K562 (cell line): ENCODE measurements at regions not wholly inside any gene's neighbourhood (a gene's known extent, or its start where the extent isn't known, plus 50 kb on each side); places are given as distances from the start of the nearest gene placed in this dataset.
"Not testable (repeated sequence)": the region's sequence is repeated elsewhere in the genome, so short reads cannot be mapped to it uniquely, and the experiment has no call there.

Experiments used
- ATF3 ChIP-seq, 2 experiments: fragments of 450-650 bp in 1 of 2; sonication (generic) in 1 of 2; formaldehyde crosslinking in 1 of 2; IDR thresholded peaks in 1 of 2; conservative IDR thresholded peaks in 1 of 2; 2 replicates each; pipeline versions ENCODE4 v1.6.1 to v1.8.1; 2016 to 2023; ENCODE audit warnings: mild to moderate bottlenecking in 2 of 2, moderate library complexity in 2 of 2, inconsistent platforms in 1 of 2, missing genetic modification reagents in 1 of 2
- CBX1 ChIP-seq: sonication (generic); IDR thresholded peaks from 2 replicates; pipeline ENCODE4 v1.6.1; 2016; ENCODE audit warnings: antibody characterized with exemption, low read depth, mild to moderate bottlenecking
- FOXP1 ChIP-seq: sonication (generic); formaldehyde crosslinking; IDR thresholded peaks from 2 replicates; pipeline ENCODE4 v1.8.0; 2022; ENCODE audit warnings: mild to moderate bottlenecking, missing genetic modification reagents
- MAZ ChIP-seq, 2 experiments: fragments of 450-650 bp in 1 of 2; sonication (generic) in 1 of 2; formaldehyde crosslinking; IDR thresholded peaks in 1 of 2; conservative IDR thresholded peaks in 1 of 2; 2 replicates each; pipeline versions ENCODE4 v1.4.0 to v1.5.0; 2020; ENCODE audit warnings: mild to moderate bottlenecking in 1 of 2, missing genetic modification reagents in 1 of 2
- SMAD3 ChIP-seq: fragments of 450-650 bp; formaldehyde crosslinking; conservative IDR thresholded peaks from 2 replicates; pipeline ENCODE4 v1.4.0; 2020; ENCODE audit warnings: mild to moderate bottlenecking
- STAG1 ChIP-seq: sonication (generic); formaldehyde crosslinking; IDR thresholded peaks from 2 replicates; pipeline ENCODE4 v1.5.0; 2020; ENCODE audit warnings: missing genetic modification reagents, borderline replicate concordance
- XRCC5 ChIP-seq: fragments of 200-400 bp; formaldehyde crosslinking; IDR thresholded peaks from 2 replicates; pipeline ENCODE4 v1.6.1; 2017; ENCODE audit warnings: low read depth, mild to moderate bottlenecking, low read length
- YY1 ChIP-seq, 3 experiments: IDR thresholded peaks; 2 replicates each; pipeline ENCODE4 v1.6.1; 2011; ENCODE audit warnings: low read length in 2 of 3, mild to moderate bottlenecking in 2 of 3, moderate library complexity in 2 of 3, borderline replicate concordance in 1 of 3, control low read depth in 1 of 3, low read depth in 1 of 3; ENCODE audit not compliant: insufficient read depth in 3 of 3, insufficient replicate concordance in 2 of 3, control insufficient read depth in 1 of 3, insufficient read length in 1 of 3; ENCODE audit errors: extremely low read depth in 1 of 3
- ZKSCAN3 ChIP-seq: fragments of 250-450 bp; sonication (Bioruptor Pico); IDR thresholded peaks from 2 replicates; pipeline ENCODE4 v1.4.0; 2020

- not testable (repeated sequence) for TF ChIP-seq FOXP1; CBX1; ATF3 (IDR thresholded peaks at IDR 0.05); ATF3 (CRISPR knock-in tag; conservative IDR thresholded peaks at IDR 0.05); YY1 (IDR thresholded peaks at IDR 0.05; ENCODE audit: borderline replicate concordance in 1 of 3, control insufficient read depth in 1 of 3, extremely low read depth in 1 of 3, insufficient read depth in 3 of 3, insufficient read length in 1 of 3, insufficient replicate concordance in 2 of 3, low read depth in 1 of 3, low read length in 2 of 3); MAZ (CRISPR knock-in tag; conservative IDR thresholded peaks at IDR 0.05 in 1 of 2, IDR thresholded peaks at IDR 0.05 in 1 of 2); STAG1 (CRISPR knock-in tag); SMAD3; ZKSCAN3; XRCC5
These were observed 818.9 kb downstream of the FOXD4L5 start for GRCh38 chr9:64466052-64466599.
